Tibial nerve (tissue), 4 donors: ENCODE measurements at regions not wholly inside any gene's neighbourhood (a gene's known extent, or its start where the extent isn't known, plus 50 kb on each side); places are given as distances from the start of the nearest gene placed in this dataset.

ENCODE experiments used
- DNase-seq, 2 donors: peaks; one replicate each; pipeline ENCODE4 v3.0.0-alpha.2; 2019; ENCODE audit warnings: low spot score in 2 of 2
- H3K27ac ChIP-seq, 4 donors: fragments of 200-600 bp; sonication (generic) in 3 of 4; one replicate each; pipeline ENCODE4 v1.5.1; 2017 to 2019; ENCODE audit warnings: mild to moderate bottlenecking in 1 of 4
- H3K27me3 ChIP-seq, 2 donors: fragments of 200-600 bp; sonication (generic) in 1 of 2; one replicate each; pipeline versions ENCODE4 v1.5.1 to v1.6.0; 2017 to 2019
- H3K36me3 ChIP-seq, 3 donors: fragments of 200-600 bp; sonication (generic); one replicate each; pipeline ENCODE4 v1.5.1; 2018 to 2019
- H3K4me1 ChIP-seq, 4 donors: fragments of 200-600 bp; sonication (generic) in 3 of 4; one replicate each; pipeline ENCODE4 v1.5.1; 2017 to 2019
- H3K4me3 ChIP-seq, 4 donors: fragments of 200-600 bp; sonication (generic) in 3 of 4; one replicate each; pipeline ENCODE4 v1.5.1; 2017 to 2019; ENCODE audit warnings: mild to moderate bottlenecking in 1 of 4, moderate library complexity in 1 of 4
- H3K9me3 ChIP-seq, 4 donors: fragments of 200-600 bp; sonication (generic) in 3 of 4; one replicate each; pipeline ENCODE4 v1.5.1; 2017 to 2019
- CTCF ChIP-seq, 5 experiments: fragments of 200-600 bp in 3 of 5; fragments of 450-650 bp in 2 of 5; sonication (generic) in 3 of 5; IDR thresholded peaks; one replicate each; pipeline ENCODE4 v1.5.1; 2016 to 2019; ENCODE audit warnings: antibody characterized with exemption in 5 of 5, mild to moderate bottlenecking in 3 of 5, moderate library complexity in 2 of 5
- EP300 ChIP-seq, 2 donors: sonication (generic); formaldehyde crosslinking; IDR thresholded peaks; one replicate each; pipeline ENCODE4 v1.6.1; 2017; ENCODE audit warnings: antibody characterized with exemption in 2 of 2, mild to moderate bottlenecking in 1 of 2
- POLR2A ChIP-seq, 2 donors: fragments of 450-650 bp; IDR thresholded peaks; one replicate each; pipeline ENCODE4 v1.6.1; 2017; ENCODE audit warnings: antibody characterized with exemption in 2 of 2, mild to moderate bottlenecking in 2 of 2, moderate library complexity in 2 of 2
- WGBS, 2 donors: methylation state at CpG; one replicate each; pipeline ENCODE4 v1.1.5; 2018; 5-methylcytosine and 5-hydroxymethylcytosine counted together

- no peaks in the 10 kb centered on the region for H3K36me3 ChIP-seq
- H3K27ac ChIP-seq: no peak overlapping the region
- no peak overlapping the region for H3K4me3 ChIP-seq
- WGBS, 2 donors: 54 to 70% methylated on average over 3 of the region's 3 CpGs
- H3K9me3 ChIP-seq: no peaks in the 10 kb centered on the region
- DNase-seq: no peak
- TF ChIP-seq EP300 (IDR thresholded peaks at IDR 0.05) (no peak), CTCF (IDR thresholded peaks at IDR 0.05) (no peak), POLR2A (IDR thresholded peaks at IDR 0.05) (no peak)
- H3K27me3 ChIP-seq: no peaks in the 10 kb centered on the region
- H3K4me1 ChIP-seq: no peaks in the 10 kb centered on the region
Observed at GRCh38 chr4:178784491-178784890, 1342.3 kb upstream of the AGA start.

- Histone ChIP-seq H3K9me3 (no peaks in the 10 kb centered on the region), H3K27me3 (no peaks in the 10 kb centered on the region), H3K4me3 (no peak overlapping the region), H3K4me1 (no peaks in the 10 kb centered on the region), H3K36me3 (no peaks in the 10 kb centered on the region), H3K27ac (no peak overlapping the region)
- no peak for DNase-seq
- WGBS, 2 donors: 85 to 87% methylated on average over 3 of the region's 3 CpGs
- no peak for TF ChIP-seq POLR2A (IDR thresholded peaks at IDR 0.05)
- TF ChIP-seq CTCF (IDR thresholded peaks at IDR 0.05): no peak
- no peak for TF ChIP-seq EP300 (IDR thresholded peaks at IDR 0.05)
Observed at GRCh38 chr4:178789279-178789678, 1347.0 kb upstream of the AGA start.

- no peak for DNase-seq
- TF ChIP-seq EP300 (IDR thresholded peaks at IDR 0.05) (no peak), POLR2A (IDR thresholded peaks at IDR 0.05) (no peak), CTCF (IDR thresholded peaks at IDR 0.05) (no peak)
- no peak overlapping the region for H3K4me3 ChIP-seq
- no peaks in the 10 kb centered on the region for H3K27me3 ChIP-seq
- H3K4me1 ChIP-seq: no peaks in the 10 kb centered on the region
- H3K27ac ChIP-seq: no peak overlapping the region
- H3K9me3 ChIP-seq: no peaks in the 10 kb centered on the region
- H3K36me3 ChIP-seq: no peaks in the 10 kb centered on the region
- WGBS, 2 donors: 54 to 56% methylated on average over 2 of the region's 2 CpGs
Observed at GRCh38 chr4:178799204-178799603, 1357.0 kb upstream of the AGA start.

- DNase-seq: no peak
- Histone ChIP-seq H3K4me3 (no peak overlapping the region), H3K27ac (no peak overlapping the region), H3K9me3 (no peaks in the 10 kb centered on the region), H3K36me3 (no peaks in the 10 kb centered on the region), H3K4me1 (no peaks in the 10 kb centered on the region), H3K27me3 (no peaks in the 10 kb centered on the region)
- 43 to 58% methylated on average over 1 of the region's 1 CpG for WGBS, 2 donors
- TF ChIP-seq EP300 (IDR thresholded peaks at IDR 0.05): no peak
- no peak for TF ChIP-seq CTCF (IDR thresholded peaks at IDR 0.05)
Observed at GRCh38 chr4:178808106-178808505, 1365.9 kb upstream of the AGA start.

GRCh38 chr4:178809921-178810320 is 1367.7 kb upstream of the AGA start:
- 84 to 93% methylated on average over 2 of the region's 2 CpGs for WGBS, 2 donors

More at GRCh38 chr4:178809921-178810320, 1367.7 kb upstream of the AGA start:
- H3K4me3 ChIP-seq: no peak overlapping the region
- no peaks in the 10 kb centered on the region for H3K9me3 ChIP-seq
- H3K36me3 ChIP-seq: no peaks in the 10 kb centered on the region
- no peak for DNase-seq
- H3K27me3 ChIP-seq: no peaks in the 10 kb centered on the region
- TF ChIP-seq CTCF (IDR thresholded peaks at IDR 0.05): no peak
- TF ChIP-seq POLR2A (IDR thresholded peaks at IDR 0.05): no peak
- no peak for TF ChIP-seq EP300 (IDR thresholded peaks at IDR 0.05)
- no peak overlapping the region for H3K27ac ChIP-seq
- H3K4me1 ChIP-seq: no peaks in the 10 kb centered on the region
